Keratinocyte (primary cell): ENCODE measurements at regions not wholly inside any gene's neighbourhood (a gene's known extent, or its start where the extent isn't known, plus 50 kb on each side); places are given as distances from the start of the nearest gene placed in this dataset.

ENCODE experiments used
- DNase-seq: peaks from one replicate; pipeline ENCODE4 v3.0.0-alpha.2; 2011; ENCODE audit warnings: low read depth, missing footprints, low spot score
- FAIRE-seq: peaks from 2 replicates; lab custom pipeline; 2011; peaks lifted over from hg19 to GRCh38; lab: Jason Lieb, UNC
- H2AFZ ChIP-seq: 2 replicates; pipeline ENCODE4 v1.6.0; 2012; ENCODE audit warnings: low read length, control low read depth, inconsistent platforms; ENCODE audit not compliant: control insufficient read depth
- H3K27ac ChIP-seq: 2 replicates; pipeline ENCODE4 v1.5.1; 2011; ENCODE audit warnings: low read length; ENCODE audit not compliant: control insufficient read depth, insufficient read depth
- H3K27me3 ChIP-seq: 3 replicates; pipeline ENCODE4 v1.6.0; 2011; ENCODE audit warnings: low read length; ENCODE audit not compliant: control insufficient read depth, insufficient read depth; ENCODE audit errors: extremely low read depth
- H3K36me3 ChIP-seq, 2 experiments: 2 replicates in 1 of 2; 3 replicates in 1 of 2; pipeline ENCODE4 v1.5.1; 2011; ENCODE audit warnings: low read length in 2 of 2, mild to moderate bottlenecking in 1 of 2; ENCODE audit not compliant: control insufficient read depth in 2 of 2, insufficient read depth in 2 of 2; ENCODE audit errors: extremely low read depth in 1 of 2
- H3K4me1 ChIP-seq: 3 replicates; pipeline ENCODE4 v1.5.1; 2011; ENCODE audit warnings: low read length; ENCODE audit not compliant: control insufficient read depth, insufficient read depth; ENCODE audit errors: extremely low read depth
- H3K4me2 ChIP-seq: 3 replicates; pipeline ENCODE4 v1.6.0; 2011; ENCODE audit warnings: low read depth, low read length; ENCODE audit not compliant: control insufficient read depth, insufficient read depth; ENCODE audit errors: extremely low read depth
- H3K4me3 ChIP-seq, 3 experiments: fragments of 200-600 bp in 1 of 3; sonication (generic) in 1 of 3; 2 replicates in 2 of 3; 3 replicates in 1 of 3; pipeline ENCODE4 v1.5.1; 2011 to 2016; ENCODE audit warnings: low read length in 3 of 3, mild to moderate bottlenecking in 3 of 3, control low read depth in 2 of 3, inconsistent platforms in 1 of 3, low read depth in 1 of 3, mixed read lengths in 1 of 3, mixed run types in 1 of 3, moderate library complexity in 1 of 3; ENCODE audit not compliant: control insufficient read depth in 2 of 3, insufficient read depth in 2 of 3; ENCODE audit errors: extremely low read depth in 1 of 3
- H3K79me2 ChIP-seq: 2 replicates; pipeline ENCODE4 v1.6.0; 2012; ENCODE audit warnings: low read length; ENCODE audit not compliant: control insufficient read depth, insufficient read depth
- H3K9ac ChIP-seq: 3 replicates; pipeline ENCODE4 v1.6.0; 2011; ENCODE audit warnings: low read length; ENCODE audit not compliant: control insufficient read depth, insufficient read depth; ENCODE audit errors: extremely low read depth
- H3K9me1 ChIP-seq: 3 replicates; pipeline ENCODE4 v1.6.0; 2011; ENCODE audit warnings: low read length; ENCODE audit not compliant: control insufficient read depth, insufficient read depth; ENCODE audit errors: extremely low read depth
- H3K9me3 ChIP-seq: 2 replicates; pipeline ENCODE4 v1.5.1; 2012; ENCODE audit warnings: low read depth, low read length; ENCODE audit not compliant: control insufficient read depth
- H4K20me1 ChIP-seq: 3 replicates; pipeline ENCODE4 v1.6.0; 2011; ENCODE audit warnings: low read length; ENCODE audit not compliant: control insufficient read depth, insufficient read depth; ENCODE audit errors: extremely low read depth
- CTCF ChIP-seq, 3 experiments: IDR thresholded peaks in 1 of 3; conservative IDR thresholded peaks in 1 of 3; optimal IDR thresholded peaks in 1 of 3; 2 replicates in 2 of 3; 3 replicates in 1 of 3; pipeline versions ENCODE3 to v1.5.1; 2011; ENCODE audit warnings: low read length in 3 of 3, mild to moderate bottlenecking in 3 of 3, moderate library complexity in 2 of 3, control low read depth in 1 of 3, inconsistent platforms in 1 of 3; ENCODE audit not compliant: insufficient read depth in 2 of 3; ENCODE audit errors: extremely low read depth in 1 of 3
- EZH2 ChIP-seq: IDR thresholded peaks from one replicate; pipeline ENCODE4 v1.6.1; 2012; ENCODE audit warnings: inconsistent platforms, mild to moderate bottlenecking, low read length, moderate library complexity
- dilution Hi-C: fragments of 300-500 bp; cut with MboI; formaldehyde crosslinking; loops from one replicate; pipeline ENCODE4 v1.7.0; 2020; ENCODE audit warnings: low sequenced_read_pairs; ENCODE audit not compliant: extremely low pct_ligation_motif_present

GRCh38 chr2:3060049-3060448, 317.6 kb downstream of the EIPR1 start:
- Histone ChIP-seq H4K20me1 (no peaks in the 10 kb centered on the region), H3K9me1 (no peaks in the 10 kb centered on the region), H3K4me1 (no peaks in the 10 kb centered on the region), H3K27ac (no peak overlapping the region), H3K79me2 (no peaks in the 10 kb centered on the region), H2AFZ (no peak overlapping the region), H3K27me3 (no peaks in the 10 kb centered on the region), H3K4me2 (no peak overlapping the region), H3K9ac (no peak overlapping the region), H3K4me3 (no peak overlapping the region), H3K36me3 (no peaks in the 10 kb centered on the region), H3K9me3 (peaks cover 3% of the 10 kb centered on the region)
- TF ChIP-seq EZH2 (no peak), CTCF (optimal IDR thresholded peaks at IDR 0.05 in 1 of 3, IDR thresholded peaks at IDR 0.05 in 1 of 3, conservative IDR thresholded peaks at IDR 0.05 in 1 of 3; ENCODE audit: extremely low read depth in 1 of 3, insufficient read depth in 2 of 3, low read length in 3 of 3) (no peak)
- dilution Hi-C loops, result no loop called here
- FAIRE-seq (no peak), DNase-seq (no peak)

- H3K9me1 ChIP-seq, result no peaks in the 10 kb centered on the region
- no peaks in the 10 kb centered on the region for H4K20me1 ChIP-seq
- FAIRE-seq (no peak), DNase-seq (no peak)
- no peaks in the 10 kb centered on the region for H3K36me3 ChIP-seq
- no peak overlapping the region for H3K9ac ChIP-seq
- H3K9me3 ChIP-seq, result no peaks in the 10 kb centered on the region
- no peak overlapping the region for H3K4me2 ChIP-seq
- TF ChIP-seq CTCF (optimal IDR thresholded peaks at IDR 0.05 in 1 of 3, IDR thresholded peaks at IDR 0.05 in 1 of 3, conservative IDR thresholded peaks at IDR 0.05 in 1 of 3; ENCODE audit: extremely low read depth in 1 of 3, insufficient read depth in 2 of 3, low read length in 3 of 3) (no peak), EZH2 (no peak)
- no peak overlapping the region for H2AFZ ChIP-seq
- dilution Hi-C loops, result no loop called here
- no peak overlapping the region for H3K27ac ChIP-seq
- no peaks in the 10 kb centered on the region for H3K79me2 ChIP-seq
- no peaks in the 10 kb centered on the region for H3K4me1 ChIP-seq
- H3K4me3 ChIP-seq, result no peak overlapping the region
- H3K27me3 ChIP-seq, result no peaks in the 10 kb centered on the region
These were observed 318.3 kb downstream of the EIPR1 start for GRCh38 chr2:3059141-3059925.
